HFFc6 (cell line): ENCODE measurements at regions not wholly inside any gene's neighbourhood (a gene's known extent, or its start where the extent isn't known, plus 50 kb on each side); places are given as distances from the start of the nearest gene placed in this dataset.
"Not testable (repeated sequence)": the region's sequence is repeated elsewhere in the genome, so short reads cannot be mapped to it uniquely, and the experiment has no call there.

Source experiments
- DNase-seq: peaks from one replicate; pipeline ENCODE4 v3.0.0-alpha.2; 2018
- H3K27ac Mint-ChIP-seq: 2 replicates; pipeline ENCODE4 v1.8.0; 2020; ENCODE audit warnings: mild to moderate bottlenecking, mixed read lengths
- H3K27me3 Mint-ChIP-seq: 2 replicates; pipeline ENCODE4 v1.8.0; 2021; ENCODE audit warnings: mild to moderate bottlenecking, moderate library complexity, mixed read lengths; ENCODE audit not compliant: insufficient read depth
- H3K36me3 Mint-ChIP-seq: 2 replicates; pipeline ENCODE4 v1.8.0; 2021; ENCODE audit warnings: low read depth, mixed read lengths
- H3K4me1 Mint-ChIP-seq: 2 replicates; pipeline ENCODE4 v1.8.0; 2020; ENCODE audit warnings: low read depth, mixed read lengths
- H3K4me3 Mint-ChIP-seq: 2 replicates; pipeline ENCODE4 v1.8.0; 2020; ENCODE audit warnings: mild to moderate bottlenecking, moderate library complexity, mixed read lengths
- H3K9me3 Mint-ChIP-seq: 2 replicates; pipeline ENCODE4 v1.8.0; 2020; ENCODE audit warnings: mild to moderate bottlenecking, mixed read lengths
- CTCF ChIP-seq: fragments of 200-600 bp; sonication (generic); IDR thresholded peaks from 2 replicates; pipeline ENCODE4 v1.5.0; 2021; ENCODE audit warnings: antibody characterized with exemption, mild to moderate bottlenecking

- no peak overlapping the region for H3K4me3 Mint-ChIP-seq
- H3K27me3 Mint-ChIP-seq = no peaks in the 10 kb centered on the region
- H3K4me1 Mint-ChIP-seq = no peaks in the 10 kb centered on the region
- no peak overlapping the region for H3K27ac Mint-ChIP-seq
- DNase-seq = no peak
- no peak for TF ChIP-seq CTCF
- H3K9me3 Mint-ChIP-seq = peaks cover 51% of the 10 kb centered on the region
- H3K36me3 Mint-ChIP-seq = 0 out of 2 replicates have a peak, but pooled peaks cover 5% of the 10 kb centered on the region
Measured at GRCh38 chr14:82011460-82011859, 477.8 kb upstream of the SEL1L start.

GRCh38 chr14:82029038-82029437 lies 495.4 kb upstream of the SEL1L start:
- Mint-ChIP-seq H3K4me3 (no peak overlapping the region), H3K27me3 (no peaks in the 10 kb centered on the region), H3K9me3 (peaks cover 57% of the 10 kb centered on the region), H3K36me3 (0 out of 2 replicates have a peak, but pooled peaks cover 14% of the 10 kb centered on the region), H3K27ac (no peak overlapping the region), H3K4me1 (no peaks in the 10 kb centered on the region)
- no peak for TF ChIP-seq CTCF
- DNase-seq = no peak

GRCh38 chr14:82035397-82035796 lies 501.7 kb upstream of the SEL1L start:
- no peak for DNase-seq
- no peak overlapping the region for H3K4me3 Mint-ChIP-seq
- peaks cover 14% of the 10 kb centered on the region for H3K9me3 Mint-ChIP-seq
- H3K27me3 Mint-ChIP-seq = no peaks in the 10 kb centered on the region
- H3K36me3 Mint-ChIP-seq = no peaks in the 10 kb centered on the region
- no peaks in the 10 kb centered on the region for H3K4me1 Mint-ChIP-seq
- no peak for TF ChIP-seq CTCF
- H3K27ac Mint-ChIP-seq = no peak overlapping the region

- H3K36me3 Mint-ChIP-seq, H3K4me1 Mint-ChIP-seq, H3K27me3 Mint-ChIP-seq, DNase-seq, H3K4me3 Mint-ChIP-seq, H3K27ac Mint-ChIP-seq: not testable (repeated sequence)
- H3K9me3 Mint-ChIP-seq = peaks cover 20% of the 10 kb centered on the region
Measured at GRCh38 chr14:82038066-82038465, 504.4 kb upstream of the SEL1L start.

- peaks cover 46% of the 10 kb centered on the region for H3K9me3 Mint-ChIP-seq
- TF ChIP-seq CTCF = no peak
Measured at GRCh38 chr14:82045339-82045738, 511.7 kb upstream of the SEL1L start.

GRCh38 chr14:82046512-82047226 lies 513.0 kb upstream of the SEL1L start:
- H3K4me1 Mint-ChIP-seq = no peaks in the 10 kb centered on the region
- H3K36me3 Mint-ChIP-seq = peaks cover 5% of the 10 kb centered on the region; the same call in 1 of the 2 replicates
- no peak overlapping the region for H3K4me3 Mint-ChIP-seq
- no peaks in the 10 kb centered on the region; the same call in 1 of the 2 replicates for H3K27me3 Mint-ChIP-seq
- DNase-seq = no peak
- H3K9me3 Mint-ChIP-seq = peaks cover 49% of the 10 kb centered on the region
- TF ChIP-seq CTCF = no peak
- no peak overlapping the region for H3K27ac Mint-ChIP-seq

More at GRCh38 chr14:82045339-82045738, 511.7 kb upstream of the SEL1L start:
- Mint-ChIP-seq H3K4me3 (no peak overlapping the region), H3K27ac (no peak overlapping the region), H3K4me1 (no peaks in the 10 kb centered on the region), H3K27me3 (no peaks in the 10 kb centered on the region; the same call in 1 of the 2 replicates), H3K36me3 (peaks cover 5% of the 10 kb centered on the region; the same call in 1 of the 2 replicates)
- DNase-seq = no peak
